Cardiac muscle cell (in vitro differentiated cells and primary cell): ENCODE measurements at regions not wholly inside any gene's neighbourhood (a gene's known extent, or its start where the extent isn't known, plus 50 kb on each side); places are given as distances from the start of the nearest gene placed in this dataset.

Source experiments
- DNase-seq, 2 donors: peaks; one replicate each; pipeline versions ENCODE4 v3.0.0 to v3.0.0-alpha.2; 2010 to 2017; ENCODE audit warnings: low read depth in 1 of 2, low spot score in 1 of 2
- H3K27ac ChIP-seq: fragments of 200-600 bp; sonication (generic); 2 replicates; pipeline ENCODE4 v1.5.1; 2016
- H3K27me3 ChIP-seq: fragments of 200-600 bp; sonication (generic); 2 replicates; pipeline ENCODE4 v1.6.0; 2016; ENCODE audit warnings: control low read depth
- H3K36me3 ChIP-seq: fragments of 200-600 bp; sonication (generic); 2 replicates; pipeline ENCODE4 v1.5.1; 2016; ENCODE audit warnings: control low read depth
- H3K4me1 ChIP-seq: fragments of 200-600 bp; sonication (generic); 2 replicates; pipeline ENCODE4 v1.8.1; 2017; ENCODE audit warnings: low read depth, mild to moderate bottlenecking, mixed run types
- H3K4me3 ChIP-seq: fragments of 200-600 bp; sonication (generic); 2 replicates; pipeline ENCODE4 v1.5.1; 2016; ENCODE audit warnings: mild to moderate bottlenecking
- H3K9me3 ChIP-seq: fragments of 200-600 bp; sonication (generic); 2 replicates; pipeline ENCODE4 v1.5.1; 2017; ENCODE audit warnings: low read depth, mild to moderate bottlenecking, control low read depth
- CTCF ChIP-seq: IDR thresholded peaks from 2 replicates; pipeline ENCODE4 v1.5.1; 2012; ENCODE audit warnings: low read depth, mild to moderate bottlenecking, low read length

- TF ChIP-seq CTCF = no peak
- H3K9me3 ChIP-seq = no peaks in the 10 kb centered on the region
- DNase-seq = no peak
- no peaks in the 10 kb centered on the region for H3K4me1 ChIP-seq
- no peak overlapping the region for H3K4me3 ChIP-seq
- no peaks in the 10 kb centered on the region for H3K27me3 ChIP-seq
- no peak overlapping the region for H3K27ac ChIP-seq
- H3K36me3 ChIP-seq = no peaks in the 10 kb centered on the region
These were observed 348.8 kb downstream of the SPATA31D1 start for GRCh38 chr9:82337351-82337750.

GRCh38 chr9:82342046-82342445 lies 353.5 kb downstream of the SPATA31D1 start:
- Histone ChIP-seq H3K36me3 (no peaks in the 10 kb centered on the region), H3K4me3 (no peak overlapping the region), H3K27ac (no peak overlapping the region), H3K27me3 (no peaks in the 10 kb centered on the region), H3K4me1 (no peaks in the 10 kb centered on the region), H3K9me3 (no peaks in the 10 kb centered on the region)
- DNase-seq = no peak
- TF ChIP-seq CTCF = no peak

GRCh38 chr9:82346040-82346439 lies 357.5 kb downstream of the SPATA31D1 start:
- H3K27me3 ChIP-seq = no peaks in the 10 kb centered on the region
- H3K36me3 ChIP-seq = no peaks in the 10 kb centered on the region
- TF ChIP-seq CTCF = no peak
- no peaks in the 10 kb centered on the region for H3K9me3 ChIP-seq
- H3K4me3 ChIP-seq = no peak overlapping the region
- no peak for DNase-seq
- no peaks in the 10 kb centered on the region for H3K4me1 ChIP-seq
- no peak overlapping the region for H3K27ac ChIP-seq

GRCh38 chr9:82353631-82354278 lies 365.2 kb downstream of the SPATA31D1 start:
- Histone ChIP-seq H3K36me3 (no peaks in the 10 kb centered on the region), H3K27ac (no peak overlapping the region)
- TF ChIP-seq CTCF = no peak

GRCh38 chr9:82354279-82354659 lies 365.7 kb downstream of the SPATA31D1 start:
- Histone ChIP-seq H3K4me1 (no peaks in the 10 kb centered on the region), H3K27ac (no peak overlapping the region), H3K9me3 (no peaks in the 10 kb centered on the region), H3K4me3 (no peak overlapping the region), H3K36me3 (no peaks in the 10 kb centered on the region), H3K27me3 (peaks cover 2% of the 10 kb centered on the region)
- TF ChIP-seq CTCF = no peak
- DNase-seq = peak in 1 of 2 donors; percentile 29

More at GRCh38 chr9:82353631-82354278, 365.2 kb downstream of the SPATA31D1 start:
- Histone ChIP-seq H3K9me3 (no peaks in the 10 kb centered on the region), H3K4me3 (no peak overlapping the region), H3K4me1 (no peaks in the 10 kb centered on the region), H3K27me3 (no peaks in the 10 kb centered on the region)
- no peak for DNase-seq
